SK-N-SH (cell line): ENCODE measurements at regions not wholly inside any gene's neighbourhood (a gene's known extent, or its start where the extent isn't known, plus 50 kb on each side); places are given as distances from the start of the nearest gene placed in this dataset.

ENCODE experiments used
- CTCF ChIA-PET: fragments of 300-600, 350-600 bp; formaldehyde crosslinking; extraction: SDS; loops from one replicate; lab custom pipeline; 2021; lab: Yijun Ruan, JAX
- POLR2A ChIA-PET: fragments of 350-600 bp; sonication (Branson Sonifier 250); formaldehyde crosslinking; extraction: SDS; loops from one replicate; lab custom pipeline; 2020; ENCODE audit warnings: antibody characterized with exemption, inconsistent platforms; lab: Yijun Ruan, JAX
- DNase-seq: peaks from one replicate; pipeline ENCODE4 v3.0.0; 2012
- H2AFZ ChIP-seq: fragments of 200-600 bp; sonication (generic); 2 replicates; pipeline ENCODE4 v1.8.1; 2016; ENCODE audit warnings: antibody characterized with exemption, mild to moderate bottlenecking, low read depth
- H3F3A ChIP-seq: fragments of 200-600 bp; sonication (generic); replicated peaks from 2 replicates; pipeline ENCODE3; 2016; ENCODE audit warnings: antibody characterized with exemption, mild to moderate bottlenecking; ENCODE audit not compliant: insufficient read depth
- H3K27ac ChIP-seq, 2 experiments: fragments of 200-500 bp in 1 of 2; fragments of 200-600 bp in 1 of 2; sonication (Bioruptor generic) in 1 of 2; sonication (generic), shearing (Covaris generic) in 1 of 2; 2 replicates each; pipeline versions ENCODE4 v1.5.1 to v1.6.1; 2014 to 2016; ENCODE audit warnings: low read depth in 2 of 2, inconsistent platforms in 1 of 2, low read length in 1 of 2, mild to moderate bottlenecking in 1 of 2, mixed read lengths in 1 of 2
- H3K27me3 ChIP-seq: fragments of 200-600 bp; sonication (generic), shearing (Covaris generic); 2 replicates; pipeline ENCODE4 v1.6.1; 2016; ENCODE audit warnings: mixed run types; ENCODE audit not compliant: insufficient read depth
- H3K36me3 ChIP-seq, 2 experiments: fragments of 200-500 bp in 1 of 2; fragments of 200-600 bp in 1 of 2; sonication (Bioruptor generic) in 1 of 2; sonication (generic) in 1 of 2; replicated peaks in 1 of 2; 2 replicates each; pipeline versions ENCODE3 to v1.5.1; 2014 to 2016; ENCODE audit warnings: low read length in 1 of 2, mild to moderate bottlenecking in 1 of 2; ENCODE audit not compliant: insufficient read depth in 2 of 2, control insufficient read depth in 1 of 2
- H3K4me1 ChIP-seq, 2 experiments: fragments of 200-500 bp in 1 of 2; fragments of 200-600 bp in 1 of 2; sonication (Bioruptor generic) in 1 of 2; sonication (generic), shearing (Covaris generic) in 1 of 2; 2 replicates each; pipeline versions ENCODE4 v1.5.1 to v1.6.1; 2014 to 2016; ENCODE audit warnings: low read depth in 1 of 2, low read length in 1 of 2, mixed run types in 1 of 2; ENCODE audit not compliant: insufficient read depth in 2 of 2, control insufficient read depth in 1 of 2
- H3K4me2 ChIP-seq: fragments of 200-600 bp; sonication (generic), shearing (Covaris generic); 2 replicates; pipeline ENCODE4 v1.6.1; 2017; ENCODE audit warnings: mixed run types
- H3K4me3 ChIP-seq, 2 experiments: fragments of 200-500 bp in 1 of 2; fragments of 200-600 bp in 1 of 2; sonication (Bioruptor generic) in 1 of 2; sonication (generic), shearing (Covaris generic) in 1 of 2; 2 replicates each; pipeline versions ENCODE4 v1.5.1 to v1.8.1; 2014 to 2016; ENCODE audit warnings: low read depth in 2 of 2, inconsistent platforms in 1 of 2, low read length in 1 of 2, mild to moderate bottlenecking in 1 of 2, mixed read lengths in 1 of 2, moderate library complexity in 1 of 2
- H3K79me2 ChIP-seq: fragments of 200-600 bp; sonication (generic); 2 replicates; pipeline ENCODE4 v1.8.1; 2017; ENCODE audit warnings: mild to moderate bottlenecking; ENCODE audit not compliant: insufficient read depth
- H3K9ac ChIP-seq: fragments of 200-600 bp; sonication (generic); 2 replicates; pipeline ENCODE4 v1.6.1; 2017; ENCODE audit warnings: mixed run types
- H3K9me2 ChIP-seq: fragments of 200-600 bp; sonication (generic); 2 replicates; pipeline ENCODE4 v1.6.1; 2017; ENCODE audit warnings: mixed run types
- H3K9me3 ChIP-seq: fragments of 200-600 bp; sonication (generic); 2 replicates; pipeline ENCODE4 v1.6.1; 2017; ENCODE audit warnings: mixed run types, mild to moderate bottlenecking, moderate library complexity
- H4K20me1 ChIP-seq: fragments of 200-600 bp; sonication (generic); 2 replicates; pipeline ENCODE4 v1.6.1; 2017; ENCODE audit warnings: mild to moderate bottlenecking, mixed run types; ENCODE audit not compliant: insufficient read depth
- CHD2 ChIP-seq: fragments of 150-350 bp; IDR thresholded peaks from 2 replicates; pipeline ENCODE4 v1.6.1; 2018; ENCODE audit warnings: low read length; ENCODE audit not compliant: partially characterized antibody
- EP300 ChIP-seq, 2 experiments: IDR thresholded peaks; 2 replicates each; pipeline versions ENCODE4 v1.4.0 to v1.6.1; 2012; ENCODE audit warnings: borderline replicate concordance in 1 of 2, low read depth in 1 of 2, low read length in 1 of 2
- FOXM1 ChIP-seq: IDR thresholded peaks from 2 replicates; pipeline ENCODE4 v1.4.0; 2012; ENCODE audit warnings: low read depth, mild to moderate bottlenecking
- IRF3 ChIP-seq: fragments of 150-350 bp; IDR thresholded peaks from 2 replicates; pipeline ENCODE4 v1.6.1; 2016; ENCODE audit warnings: mild to moderate bottlenecking, low read depth, low read length
- JUND ChIP-seq: IDR thresholded peaks from 2 replicates; pipeline ENCODE4 v1.4.0; 2012
- MAX ChIP-seq: IDR thresholded peaks from 2 replicates; pipeline ENCODE4 v1.4.0; 2012; ENCODE audit warnings: low read depth
- MEF2A ChIP-seq: IDR thresholded peaks from 2 replicates; pipeline ENCODE4 v1.4.0; 2012; ENCODE audit warnings: low read depth, borderline replicate concordance
- MXI1 ChIP-seq: IDR thresholded peaks from 2 replicates; pipeline ENCODE4 v1.6.1; 2012; ENCODE audit warnings: mild to moderate bottlenecking, low read depth, low read length, improper control_type of control experiment
- NRF1 ChIP-seq: IDR thresholded peaks from 2 replicates; pipeline ENCODE4 v1.6.1; 2012; ENCODE audit warnings: low read depth, mild to moderate bottlenecking, low read length
- POLR2AphosphoS5 ChIP-seq: IDR thresholded peaks from 2 replicates; pipeline ENCODE4 v1.6.1; 2012; ENCODE audit warnings: low read depth, low read length
- RCOR1 ChIP-seq: fragments of 150-350 bp; IDR thresholded peaks from 2 replicates; pipeline ENCODE4 v1.6.1; 2017; ENCODE audit warnings: antibody characterized with exemption, low read length
- RFX5 ChIP-seq: IDR thresholded peaks from 2 replicates; pipeline ENCODE4 v1.6.1; 2012; ENCODE audit warnings: mild to moderate bottlenecking, improper control_type of control experiment, low read length
- TCF12 ChIP-seq: IDR thresholded peaks from 2 replicates; pipeline ENCODE4 v1.4.0; 2012
- USF1 ChIP-seq: IDR thresholded peaks from 2 replicates; pipeline ENCODE4 v1.4.0; 2012; ENCODE audit warnings: low read depth, borderline replicate concordance
- YY1 ChIP-seq: IDR thresholded peaks from 2 replicates; pipeline ENCODE4 v1.4.0; 2012; ENCODE audit warnings: low read depth, mild to moderate bottlenecking
- WGBS: methylation state at CpG from one replicate; pipeline ENCODE4 v1.1.6; 2017; ENCODE audit warnings: low lambda C conversion rate; 5-methylcytosine and 5-hydroxymethylcytosine counted together
- TF ChIP-seq, protein P1 (sequence below): fragments of 200-600 bp; sonication (generic); IDR thresholded peaks from 2 replicates; pipeline ENCODE4 v1.6.1; 2017; ENCODE audit warnings: antibody characterized with exemption, mild to moderate bottlenecking, moderate library complexity
- TF ChIP-seq, protein P2 (sequence below): IDR thresholded peaks from 2 replicates; pipeline ENCODE4; 2012

DNA sequence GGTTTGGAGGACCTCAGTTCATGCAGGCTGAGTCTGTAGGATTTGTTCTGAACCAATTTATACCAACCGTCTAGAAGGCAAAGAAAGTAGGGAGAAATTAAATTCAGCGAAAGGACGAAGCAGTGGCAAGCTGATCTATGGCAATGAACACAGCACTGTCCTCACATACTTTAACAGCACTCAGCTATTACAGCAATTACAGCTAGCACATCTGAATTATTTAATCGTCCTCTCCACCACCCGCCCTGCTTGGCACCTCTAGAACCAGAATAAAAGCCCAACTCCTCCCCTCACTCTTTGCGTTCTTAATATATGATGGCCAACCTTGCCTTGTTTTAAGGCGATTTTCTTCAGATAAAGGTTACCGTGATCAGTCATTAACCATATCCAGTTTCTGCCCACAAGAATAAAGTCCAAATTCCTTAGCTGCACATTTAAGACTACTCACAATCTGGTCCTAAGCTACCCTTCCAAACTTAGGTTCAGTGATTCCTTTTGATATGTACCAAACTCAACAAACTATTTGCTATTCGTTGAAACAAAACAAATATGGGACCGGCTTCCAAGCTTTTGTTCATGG, 169.4 kb upstream of the ESRRG start:
- DNase-seq, result no peak
- no peaks in the 10 kb centered on the region for H3K36me3 ChIP-seq
- no peaks in the 10 kb centered on the region for H3K27me3 ChIP-seq
- TF ChIP-seq NRF1 (no peak), MXI1 (no peak), USF1 (no peak), EP300 (IDR thresholded peaks at IDR 0.05; ENCODE audit: borderline replicate concordance in 1 of 2, low read depth in 1 of 2, low read length in 1 of 2) (no peak), POLR2AphosphoS5 (no peak), YY1 (no peak), FOXM1 (no peak), CHD2 (no peak), RCOR1 (no peak), MAX (no peak), TCF12 (no peak)
- TF ChIP-seq, protein P1, sequence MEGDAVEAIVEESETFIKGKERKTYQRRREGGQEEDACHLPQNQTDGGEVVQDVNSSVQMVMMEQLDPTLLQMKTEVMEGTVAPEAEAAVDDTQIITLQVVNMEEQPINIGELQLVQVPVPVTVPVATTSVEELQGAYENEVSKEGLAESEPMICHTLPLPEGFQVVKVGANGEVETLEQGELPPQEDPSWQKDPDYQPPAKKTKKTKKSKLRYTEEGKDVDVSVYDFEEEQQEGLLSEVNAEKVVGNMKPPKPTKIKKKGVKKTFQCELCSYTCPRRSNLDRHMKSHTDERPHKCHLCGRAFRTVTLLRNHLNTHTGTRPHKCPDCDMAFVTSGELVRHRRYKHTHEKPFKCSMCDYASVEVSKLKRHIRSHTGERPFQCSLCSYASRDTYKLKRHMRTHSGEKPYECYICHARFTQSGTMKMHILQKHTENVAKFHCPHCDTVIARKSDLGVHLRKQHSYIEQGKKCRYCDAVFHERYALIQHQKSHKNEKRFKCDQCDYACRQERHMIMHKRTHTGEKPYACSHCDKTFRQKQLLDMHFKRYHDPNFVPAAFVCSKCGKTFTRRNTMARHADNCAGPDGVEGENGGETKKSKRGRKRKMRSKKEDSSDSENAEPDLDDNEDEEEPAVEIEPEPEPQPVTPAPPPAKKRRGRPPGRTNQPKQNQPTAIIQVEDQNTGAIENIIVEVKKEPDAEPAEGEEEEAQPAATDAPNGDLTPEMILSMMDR, result no peak
- TF ChIP-seq, protein P2, sequence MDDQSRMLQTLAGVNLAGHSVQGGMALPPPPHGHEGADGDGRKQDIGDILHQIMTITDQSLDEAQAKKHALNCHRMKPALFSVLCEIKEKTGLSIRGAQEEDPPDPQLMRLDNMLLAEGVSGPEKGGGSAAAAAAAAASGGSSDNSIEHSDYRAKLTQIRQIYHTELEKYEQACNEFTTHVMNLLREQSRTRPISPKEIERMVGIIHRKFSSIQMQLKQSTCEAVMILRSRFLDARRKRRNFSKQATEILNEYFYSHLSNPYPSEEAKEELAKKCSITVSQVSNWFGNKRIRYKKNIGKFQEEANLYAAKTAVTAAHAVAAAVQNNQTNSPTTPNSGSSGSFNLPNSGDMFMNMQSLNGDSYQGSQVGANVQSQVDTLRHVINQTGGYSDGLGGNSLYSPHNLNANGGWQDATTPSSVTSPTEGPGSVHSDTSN, result no peak
- H3K27ac ChIP-seq, result no peak overlapping the region
- no peak overlapping the region for H3K4me2 ChIP-seq
- no peak overlapping the region for H3K9ac ChIP-seq
- ChIA-PET CTCF (interaction anchor here (0.7 kb wide), 1 partner anchor 143 kb away, joined by 3 read pairs; no protein-coding TSS in a partner anchor), POLR2A (no interaction called here)
- no peak overlapping the region for H3K4me3 ChIP-seq
- no peaks in the 10 kb centered on the region for H4K20me1 ChIP-seq
- H2AFZ ChIP-seq, result no peak overlapping the region
- H3K9me2 ChIP-seq, result no peaks in the 10 kb centered on the region
- 73% methylated on average over 10 of the region's 10 CpGs for WGBS
- no peaks in the 10 kb centered on the region for H3K79me2 ChIP-seq
- H3K9me3 ChIP-seq, result no peaks in the 10 kb centered on the region
- H3F3A ChIP-seq, result no peaks in the 10 kb centered on the region
- no peaks in the 10 kb centered on the region for H3K4me1 ChIP-seq

GRCh38 chr1:216890871-216891270, 167.6 kb upstream of the ESRRG start:
- no peak overlapping the region for H3K27ac ChIP-seq
- ChIA-PET POLR2A (no interaction called here), CTCF (interaction anchor here (1.1 kb wide), 2 partner anchors 10 to 28 kb away, joined by 3 read pairs; no protein-coding TSS in a partner anchor)
- no peaks in the 10 kb centered on the region for H3K9me3 ChIP-seq
- no peaks in the 10 kb centered on the region for H3F3A ChIP-seq
- no peaks in the 10 kb centered on the region for H3K9me2 ChIP-seq
- 77% methylated on average over 7 of the region's 7 CpGs for WGBS
- no peak overlapping the region for H3K4me2 ChIP-seq
- no peaks in the 10 kb centered on the region for H3K79me2 ChIP-seq
- H3K36me3 ChIP-seq, result no peaks in the 10 kb centered on the region
- no peak overlapping the region for H2AFZ ChIP-seq
- no peak for DNase-seq
- no peak overlapping the region for H3K9ac ChIP-seq
- H3K27me3 ChIP-seq, result no peaks in the 10 kb centered on the region
- H3K4me1 ChIP-seq, result no peaks in the 10 kb centered on the region
- no peak overlapping the region for H3K4me3 ChIP-seq
- H4K20me1 ChIP-seq, result no peaks in the 10 kb centered on the region
- TF ChIP-seq IRF3, result no peak
- no peak for TF ChIP-seq JUND
- TF ChIP-seq TCF12, result no peak
- no peak for TF ChIP-seq RFX5
- TF ChIP-seq FOXM1, result no peak
- TF ChIP-seq EP300 (IDR thresholded peaks at IDR 0.05; ENCODE audit: borderline replicate concordance in 1 of 2, low read depth in 1 of 2, low read length in 1 of 2), result no peak
- no peak for TF ChIP-seq RCOR1
- no peak for TF ChIP-seq USF1
- no peak for TF ChIP-seq POLR2AphosphoS5
- no peak for TF ChIP-seq MEF2A
- no peak for TF ChIP-seq YY1
